HG03469 (cell line): ENCODE measurements at regions not wholly inside any gene's neighbourhood (a gene's known extent, or its start where the extent isn't known, plus 50 kb on each side); places are given as distances from the start of the nearest gene placed in this dataset.
"Not testable (repeated sequence)": the region's sequence is repeated elsewhere in the genome, so short reads cannot be mapped to it uniquely, and the experiment has no call there.

Experiments used
- ATAC-seq: cut with Tn5 transposase; IDR thresholded peaks from one replicate; pipeline ENCODE4 v1.9.1; 2021; ENCODE audit warnings: mild to moderate bottlenecking, moderate library complexity, moderate number of reproducible peaks; ENCODE audit not compliant: unreplicated experiment

DNA sequence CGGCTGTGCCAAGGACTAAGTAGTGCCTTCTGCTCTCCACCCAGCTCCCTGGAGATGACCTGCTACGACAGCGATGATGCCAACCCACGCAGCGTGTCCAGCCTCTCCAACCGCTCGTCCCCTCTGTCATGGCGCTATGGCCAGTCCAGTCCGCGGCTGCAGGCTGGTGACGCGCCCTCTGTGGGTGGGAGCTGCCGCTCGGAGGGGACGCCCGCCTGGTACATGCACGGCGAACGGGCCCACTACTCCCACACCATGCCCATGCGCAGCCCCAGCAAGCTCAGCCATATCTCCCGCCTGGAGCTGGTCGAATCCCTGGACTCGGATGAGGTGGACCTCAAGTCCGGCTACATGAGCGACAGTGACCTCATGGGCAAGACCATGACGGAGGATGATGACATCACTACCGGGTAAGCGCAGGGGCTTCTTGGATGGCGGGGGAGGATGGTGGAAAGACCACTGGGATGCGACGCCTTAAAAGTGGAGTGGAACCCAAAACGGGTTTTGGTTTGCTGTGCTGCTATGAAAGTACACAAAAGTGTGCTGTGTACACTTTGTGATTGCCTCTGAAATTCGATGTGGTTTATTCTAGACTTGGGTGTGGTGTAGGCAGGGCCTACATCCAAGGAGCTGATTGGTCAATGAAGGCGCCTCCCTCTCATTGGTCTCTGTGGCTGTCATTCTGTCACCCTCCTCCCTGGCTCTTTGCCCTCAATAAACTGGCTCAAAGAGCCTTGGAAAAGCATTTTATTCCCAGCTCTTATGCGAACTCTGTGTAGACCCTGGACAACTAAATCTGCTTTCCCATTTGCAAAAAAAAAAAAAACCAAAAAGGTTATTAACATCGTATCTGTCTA, 110.4 kb upstream of the IPO9 start:
- no peak for ATAC-seq

DNA sequence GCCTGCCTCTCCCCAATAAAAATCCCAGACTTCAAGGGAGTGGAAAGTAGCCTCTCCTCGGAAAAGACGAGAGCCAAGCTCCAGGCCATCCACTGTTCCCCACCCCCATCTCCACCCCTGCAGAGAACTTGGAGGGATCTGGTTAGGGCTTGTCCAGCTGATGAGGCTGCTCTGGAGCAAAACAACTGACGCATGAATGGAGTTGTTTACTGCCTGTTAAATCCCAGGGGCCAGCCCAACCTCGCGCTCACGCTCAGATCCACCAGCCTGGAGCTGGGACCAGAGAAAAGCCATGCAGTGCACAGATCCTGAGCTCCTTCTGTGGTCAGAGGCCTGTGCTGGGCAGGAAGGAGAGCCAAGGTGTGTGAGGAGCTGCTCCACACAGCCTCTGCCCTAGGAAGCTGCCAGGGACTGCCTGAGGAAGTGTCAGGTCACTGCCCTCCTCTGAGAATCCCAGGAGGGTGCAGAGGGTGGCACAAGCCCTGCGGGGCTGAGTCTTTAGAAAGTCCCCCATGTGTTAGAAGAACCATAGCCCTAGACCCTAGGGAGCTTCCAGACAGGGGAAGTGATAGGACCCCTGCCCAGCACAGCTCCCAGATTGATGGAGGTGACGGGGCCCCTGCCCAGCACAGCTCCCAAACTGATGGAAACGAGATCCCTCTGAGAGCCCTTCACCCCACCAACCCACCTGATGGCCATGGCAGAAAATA, 109.0 kb upstream of the IPO9 start:
- no peak for ATAC-seq

DNA sequence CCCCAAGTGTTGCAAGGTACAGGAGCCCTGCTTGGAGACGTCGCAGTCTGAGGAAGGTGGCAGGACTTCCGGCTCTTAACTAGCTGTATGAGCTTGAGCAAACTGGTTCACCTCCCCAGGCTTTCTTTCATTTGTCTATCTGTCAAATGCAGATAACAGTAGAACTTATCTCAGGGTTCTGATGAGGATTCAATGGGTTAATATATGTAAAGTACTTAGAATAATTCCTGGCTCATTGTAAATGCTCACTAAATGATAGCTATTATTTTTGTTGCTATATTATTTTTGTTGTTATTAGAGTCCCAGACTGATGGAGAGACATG, 108.5 kb upstream of the IPO9 start:
- ATAC-seq: no peak

DNA sequence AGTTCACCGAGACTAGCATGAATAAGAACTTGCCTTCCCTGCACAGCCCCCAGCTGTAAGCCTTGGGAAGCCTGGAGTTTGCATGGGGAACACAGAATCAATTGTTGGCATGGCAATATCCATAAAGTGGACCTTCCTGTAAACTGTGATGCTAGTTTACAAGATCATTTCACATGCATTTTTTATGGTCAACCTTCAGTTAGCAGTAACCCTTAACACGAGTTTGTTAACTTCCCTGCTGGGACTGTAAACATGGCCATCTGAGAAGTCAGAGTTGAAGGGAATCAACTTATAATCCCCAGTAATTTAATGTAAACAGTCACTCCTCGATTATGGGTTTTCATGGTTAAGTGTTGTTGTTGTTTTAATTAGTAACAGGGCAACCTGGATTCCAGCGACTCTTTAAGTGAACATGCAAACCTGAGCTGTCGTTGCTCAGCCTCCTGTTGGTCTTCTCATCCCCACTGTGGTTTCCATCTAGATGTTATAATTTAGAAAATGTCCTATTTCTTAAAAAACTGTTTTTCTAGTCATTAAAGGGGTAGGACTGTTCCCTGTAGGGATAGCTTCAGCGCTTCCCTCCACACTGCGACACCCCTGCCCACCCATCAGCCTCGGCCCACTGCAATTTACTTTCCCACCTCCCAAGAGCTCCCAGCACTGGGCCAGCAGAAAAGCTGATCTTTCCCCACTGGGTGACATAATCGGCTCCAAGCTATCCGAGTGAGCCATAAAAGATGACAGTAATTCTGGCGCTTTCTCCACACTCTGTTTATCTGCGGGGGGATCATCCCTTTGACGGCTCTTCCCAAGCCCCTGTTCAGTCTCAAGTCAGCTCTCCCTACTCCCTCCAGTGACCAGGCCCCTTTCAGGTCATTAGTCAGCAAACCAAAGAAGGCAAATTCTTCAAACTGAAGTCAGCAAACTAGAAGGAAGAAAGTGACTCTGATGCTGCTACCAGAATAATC, 107.6 kb upstream of the IPO9 start:
- no peak for ATAC-seq

DNA sequence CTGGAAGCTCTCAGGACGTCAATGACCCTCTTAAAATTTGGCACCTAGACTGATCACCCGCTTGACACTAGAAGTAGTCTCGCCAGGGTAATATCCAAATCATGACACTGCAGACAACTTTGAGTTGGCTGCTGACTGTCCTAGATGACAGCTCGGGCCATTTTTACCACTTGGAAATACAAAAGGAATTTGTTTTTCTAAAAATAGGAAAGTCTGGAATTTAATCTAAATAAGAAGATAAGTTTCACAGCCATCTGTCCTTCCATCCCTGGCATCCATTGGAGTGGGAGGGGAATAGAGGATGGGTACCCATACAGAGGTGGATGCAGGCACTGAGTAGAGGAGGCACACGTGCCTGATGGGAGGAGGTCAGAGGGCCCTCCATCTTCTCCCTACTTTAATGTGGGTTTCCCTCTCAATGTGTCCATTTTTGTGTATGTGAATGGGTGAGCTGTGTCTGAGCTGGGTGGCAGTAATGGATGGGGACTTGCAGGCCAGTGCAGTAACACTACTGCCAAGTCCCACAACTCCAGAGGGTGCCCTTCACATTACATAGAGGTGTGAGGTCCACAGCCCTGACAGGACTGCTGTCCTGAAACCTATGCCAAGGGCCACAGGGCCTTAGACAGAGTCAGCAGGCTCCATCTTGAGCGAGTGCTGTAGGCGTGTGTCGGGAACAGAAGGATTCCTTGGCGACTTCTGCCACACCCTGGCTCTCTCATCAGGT, 104.8 kb upstream of the IPO9 start:
- ATAC-seq: no peak

DNA sequence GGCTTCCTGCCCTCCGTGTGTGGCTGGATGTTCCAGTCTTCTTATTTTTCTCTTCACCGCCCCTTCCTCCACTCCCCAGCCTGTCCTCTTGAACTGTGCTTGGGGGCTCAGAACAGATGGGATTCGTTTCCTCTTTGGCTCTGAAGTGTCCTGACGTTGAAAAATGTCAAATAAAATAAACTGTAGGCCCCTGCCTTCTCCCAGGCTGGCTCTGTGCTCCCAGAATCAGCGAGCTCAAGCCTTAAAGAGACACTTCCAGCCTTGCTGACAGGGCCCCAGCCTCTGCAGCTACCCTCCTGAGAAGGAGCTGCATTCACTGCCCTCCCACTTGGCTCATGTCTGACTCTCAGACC, 104.2 kb upstream of the IPO9 start:
- ATAC-seq: no peak

DNA sequence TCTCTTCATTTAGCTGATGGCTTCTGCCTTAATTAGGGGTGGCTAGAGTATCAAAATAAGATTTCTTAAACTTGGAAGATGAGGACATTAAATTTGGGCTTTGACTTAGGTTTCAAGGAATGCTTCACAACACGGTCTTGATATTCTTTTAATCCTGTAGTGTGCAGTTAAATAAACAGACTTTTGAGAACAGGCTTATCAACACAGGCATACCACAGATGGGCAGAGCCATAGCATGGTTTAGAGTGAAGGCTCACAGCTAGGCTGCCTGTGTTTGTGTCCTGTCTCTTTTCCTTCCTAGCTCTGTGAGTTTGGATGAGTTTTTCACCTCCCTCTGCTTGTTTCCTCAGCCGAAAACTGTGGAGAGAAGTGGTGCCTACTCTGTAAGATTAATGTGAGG, 102.3 kb upstream of the IPO9 start:
- no peak for ATAC-seq

DNA sequence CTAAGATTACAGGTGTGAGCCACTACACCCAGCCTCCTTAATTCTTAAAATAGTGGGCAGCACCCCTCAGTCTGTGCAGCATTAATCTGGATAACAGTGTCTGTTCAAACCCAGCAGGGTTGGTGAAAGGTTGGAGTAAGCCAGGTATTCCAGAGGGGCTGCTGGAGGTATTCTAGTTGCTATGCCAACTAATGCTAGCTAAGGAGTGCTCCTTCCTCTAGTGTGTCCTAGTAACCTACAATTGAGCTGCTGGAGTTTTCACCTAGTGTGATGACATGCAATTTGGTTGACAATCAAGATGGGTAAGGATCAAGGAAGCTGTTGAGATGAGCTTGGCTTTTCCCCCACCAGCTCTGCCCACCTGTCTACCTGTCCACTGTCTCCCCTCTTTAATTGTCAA, 100.2 kb upstream of the IPO9 start:
- no peak for ATAC-seq

DNA sequence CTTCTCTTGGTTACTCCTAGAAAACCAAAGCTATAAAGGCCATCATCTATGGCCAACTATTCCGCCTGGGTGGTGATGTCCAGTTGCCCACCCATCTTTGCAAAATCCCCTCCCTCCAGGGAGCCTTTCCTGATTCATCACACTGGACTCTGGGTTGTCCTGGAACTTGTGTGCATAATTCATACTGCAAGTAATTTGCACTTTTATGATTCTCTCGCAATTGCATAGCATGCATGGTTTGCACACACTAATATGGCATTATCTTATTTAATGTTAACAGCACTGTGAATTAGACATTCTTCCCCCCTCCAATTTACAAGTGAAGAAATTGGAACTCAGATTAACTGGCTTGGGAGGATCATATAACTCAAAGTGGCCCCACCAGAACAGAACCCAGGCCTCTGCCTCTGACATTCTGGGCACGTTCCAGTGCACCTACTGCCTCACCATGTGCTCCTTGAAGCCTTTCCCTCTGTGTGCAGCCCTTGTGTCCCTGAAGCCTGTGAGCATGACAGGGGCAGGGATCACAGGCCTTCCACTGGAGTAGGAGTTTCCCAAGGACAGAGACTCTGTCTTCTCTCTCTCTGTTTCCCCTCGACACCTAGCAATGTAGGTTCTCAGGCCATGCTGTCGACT, 98.9 kb upstream of the IPO9 start:
- no peak for ATAC-seq

DNA sequence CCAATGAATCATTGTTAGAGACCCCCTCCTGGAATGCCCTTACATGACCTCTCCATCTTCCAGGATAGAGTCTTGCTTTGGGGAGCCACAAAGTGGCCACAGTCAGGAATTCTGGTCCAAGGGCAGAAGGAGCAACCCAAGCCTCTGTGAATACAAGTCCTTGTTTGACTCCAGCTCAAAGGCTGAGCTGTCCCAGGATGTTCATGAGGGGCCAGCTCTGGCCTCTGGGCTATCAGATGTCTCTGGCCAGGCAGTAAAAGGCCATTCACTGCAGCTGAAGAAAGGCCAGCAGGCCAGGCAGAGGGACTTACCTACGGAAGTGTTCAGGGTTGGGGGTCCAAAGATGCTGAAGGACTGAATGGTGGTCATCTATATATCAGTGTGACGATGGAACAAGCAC, 98.3 kb upstream of the IPO9 start:
- no peak for ATAC-seq

DNA sequence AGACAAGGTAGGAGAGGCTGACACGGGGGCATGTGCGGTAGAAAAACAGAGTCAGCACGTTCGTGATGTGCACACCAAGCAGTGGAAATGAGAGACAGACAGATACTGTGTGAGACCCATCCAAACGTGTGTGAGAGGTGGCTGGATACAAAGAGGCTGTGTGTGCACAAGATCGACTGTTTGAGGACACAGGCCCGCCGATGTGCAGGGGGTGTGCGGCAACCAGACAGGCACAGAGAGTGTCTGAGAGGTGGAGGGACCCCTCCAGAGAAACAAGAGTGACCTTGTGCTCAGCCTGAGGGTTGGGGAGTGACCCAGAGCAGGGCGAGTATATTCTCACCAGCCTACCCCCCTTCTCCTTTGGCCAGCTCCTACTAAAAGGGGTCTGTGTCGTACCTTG, 97.8 kb upstream of the IPO9 start:
- no peak for ATAC-seq

DNA sequence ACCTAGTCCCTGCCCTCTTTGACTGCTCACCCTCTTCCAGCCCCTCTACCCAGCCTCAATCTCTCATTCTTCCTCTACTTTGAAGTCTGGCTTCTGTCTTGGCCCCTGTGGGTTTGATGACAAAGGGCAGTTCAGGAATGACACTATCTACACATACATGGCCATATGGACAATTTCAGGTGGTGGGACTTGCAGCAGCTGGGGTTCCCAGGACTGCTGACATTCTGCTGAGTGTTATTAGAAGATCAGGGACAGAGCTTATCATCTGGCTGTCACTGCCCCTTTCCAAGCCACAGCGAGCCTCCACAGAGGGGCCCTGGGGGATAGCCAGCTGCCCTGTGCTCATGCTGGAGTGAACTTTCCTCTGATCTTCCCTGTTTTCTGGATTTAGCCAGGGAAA, 97.4 kb upstream of the IPO9 start:
- no peak for ATAC-seq

DNA sequence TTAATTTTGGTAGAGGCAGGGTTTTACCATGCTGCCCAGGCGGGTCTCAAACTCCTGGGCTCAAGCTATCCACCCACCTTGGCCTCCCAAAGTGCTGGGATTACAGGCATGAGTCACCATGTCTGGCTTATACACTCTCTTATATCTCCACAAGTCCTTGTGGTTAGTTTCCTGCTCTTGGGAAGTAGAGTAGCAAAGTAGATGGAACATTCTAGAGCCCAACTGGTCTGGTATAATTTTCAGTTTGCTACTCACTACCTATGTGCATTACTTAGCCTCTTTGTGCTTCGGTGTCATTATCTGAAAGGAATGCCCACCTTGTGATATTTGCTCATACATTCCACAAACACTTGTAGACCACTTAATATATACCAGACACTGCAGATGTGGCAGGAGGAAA, 96.6 kb upstream of the IPO9 start:
- ATAC-seq: no peak

DNA sequence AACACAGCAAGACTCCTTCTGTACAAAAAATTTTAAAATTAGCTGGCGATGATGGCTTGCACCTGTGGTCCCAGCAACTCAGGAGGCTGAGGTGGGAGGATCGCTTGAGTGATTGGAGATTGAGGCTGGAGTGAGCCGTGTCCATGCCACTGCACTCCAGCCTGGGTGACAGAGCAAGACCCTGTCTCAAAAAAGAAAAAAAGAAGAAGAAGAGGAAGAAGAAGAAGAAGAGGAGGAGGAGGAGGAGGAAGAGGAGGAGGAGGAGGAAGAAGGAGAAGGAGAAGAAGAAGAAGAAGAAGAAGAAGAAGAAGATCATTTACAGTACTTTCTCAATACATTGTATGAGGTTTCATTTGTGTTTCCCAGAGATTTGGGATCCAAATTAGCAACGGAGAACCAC, 94.7 kb upstream of the IPO9 start:
- not testable (repeated sequence) for ATAC-seq

DNA sequence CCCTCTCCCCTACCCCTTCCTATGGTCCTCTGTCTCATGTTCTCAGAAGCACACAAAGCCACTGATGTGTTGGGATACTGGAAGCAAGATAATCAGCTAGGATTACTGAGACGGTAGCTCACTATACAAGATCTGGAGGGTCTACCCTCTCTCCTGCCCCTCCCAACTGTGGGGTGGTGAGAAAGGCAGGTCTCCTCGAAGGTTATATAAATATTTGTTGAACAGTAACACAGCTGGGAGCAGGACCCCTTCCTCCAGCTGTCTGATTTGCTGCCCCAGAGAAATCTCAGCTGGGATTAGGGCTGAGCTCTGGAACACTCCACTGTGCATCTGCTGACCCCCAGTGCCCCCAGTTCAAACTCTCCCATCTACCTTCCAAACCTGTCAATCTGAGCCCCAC, 94.2 kb upstream of the IPO9 start:
- ATAC-seq: no peak

DNA sequence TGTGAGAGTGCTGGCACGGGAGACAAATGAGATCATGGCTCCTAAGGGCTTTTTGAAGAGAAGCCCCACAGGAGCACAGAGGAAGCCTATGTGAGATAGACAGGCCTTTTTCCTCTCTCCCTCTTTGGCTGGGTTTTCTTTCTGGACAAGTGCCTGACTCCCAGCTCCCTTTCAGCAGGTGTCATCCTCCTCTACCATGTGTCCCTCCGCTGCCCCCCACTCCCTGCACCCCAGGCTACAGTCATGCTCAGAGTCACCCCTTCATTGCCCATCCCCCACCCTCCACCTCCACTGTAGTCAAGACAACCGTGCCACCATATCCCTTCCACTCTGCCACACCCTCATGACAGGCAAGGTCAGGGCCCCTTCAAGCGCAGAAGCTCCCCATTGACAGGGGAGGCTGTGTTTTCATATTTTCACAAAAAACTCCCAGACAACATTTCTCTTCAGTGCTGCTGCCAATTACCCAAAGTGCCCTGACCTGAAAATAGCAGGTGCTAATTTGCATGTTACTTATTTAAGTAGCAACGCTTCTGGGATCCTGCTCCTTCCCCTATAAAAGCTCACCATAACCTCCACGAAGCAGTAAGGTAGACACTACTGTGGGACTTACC, 92.1 kb upstream of the IPO9 start:
- ATAC-seq: no peak

DNA sequence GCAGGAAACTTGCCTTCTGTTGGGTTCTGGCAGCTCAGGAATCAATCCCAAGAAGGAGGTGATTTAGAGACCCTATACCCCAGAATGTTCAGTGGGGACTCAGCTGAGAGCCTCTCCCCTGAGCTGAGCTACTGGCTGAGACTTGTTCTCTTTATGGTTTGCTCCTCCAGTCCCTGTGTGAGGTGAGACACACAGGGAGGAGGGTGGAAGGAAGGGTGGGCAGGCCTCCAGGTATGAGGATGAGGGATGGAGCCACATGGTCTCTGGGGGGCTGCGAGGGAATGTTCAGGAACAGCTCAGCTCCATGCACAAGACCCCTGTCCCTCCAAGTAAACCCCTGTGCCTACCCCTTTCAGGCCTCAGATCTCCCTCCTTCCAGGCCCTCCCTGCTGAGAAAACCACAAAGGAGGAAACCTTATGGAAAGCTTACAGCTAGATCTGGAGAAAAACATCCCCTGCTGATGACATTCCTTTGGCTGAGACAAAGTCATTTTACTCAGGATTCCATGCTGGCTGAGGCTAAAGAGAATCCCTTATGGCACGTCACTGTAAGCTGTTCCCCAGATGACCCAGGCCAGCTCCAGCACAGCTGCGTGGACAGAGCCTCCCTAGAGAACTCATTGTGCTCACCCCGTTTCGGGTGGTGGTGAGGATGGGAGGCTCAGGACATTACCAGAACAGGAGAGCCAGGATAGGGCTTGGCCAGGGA, 91.5 kb upstream of the IPO9 start:
- ATAC-seq: no peak

DNA sequence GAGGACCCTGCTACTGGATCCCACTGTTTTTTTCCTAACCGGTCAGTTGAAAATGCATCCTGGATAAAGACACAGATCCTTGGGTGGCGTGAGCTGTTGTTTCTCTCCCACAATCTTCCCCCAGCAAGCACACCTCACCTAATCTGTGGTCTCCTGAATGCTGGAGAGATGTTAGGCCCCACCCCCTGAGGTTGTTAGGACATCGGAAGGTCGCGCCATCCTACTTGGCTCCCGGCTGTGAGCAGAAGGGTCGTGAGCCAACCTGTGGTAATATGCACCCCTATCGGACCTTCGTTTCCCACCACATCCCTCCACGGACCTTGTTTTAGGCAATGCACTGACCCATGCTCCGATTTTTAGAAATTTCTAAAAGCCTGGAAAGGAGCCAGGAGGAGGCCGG, 89.9 kb upstream of the IPO9 start:
- no peak for ATAC-seq

DNA sequence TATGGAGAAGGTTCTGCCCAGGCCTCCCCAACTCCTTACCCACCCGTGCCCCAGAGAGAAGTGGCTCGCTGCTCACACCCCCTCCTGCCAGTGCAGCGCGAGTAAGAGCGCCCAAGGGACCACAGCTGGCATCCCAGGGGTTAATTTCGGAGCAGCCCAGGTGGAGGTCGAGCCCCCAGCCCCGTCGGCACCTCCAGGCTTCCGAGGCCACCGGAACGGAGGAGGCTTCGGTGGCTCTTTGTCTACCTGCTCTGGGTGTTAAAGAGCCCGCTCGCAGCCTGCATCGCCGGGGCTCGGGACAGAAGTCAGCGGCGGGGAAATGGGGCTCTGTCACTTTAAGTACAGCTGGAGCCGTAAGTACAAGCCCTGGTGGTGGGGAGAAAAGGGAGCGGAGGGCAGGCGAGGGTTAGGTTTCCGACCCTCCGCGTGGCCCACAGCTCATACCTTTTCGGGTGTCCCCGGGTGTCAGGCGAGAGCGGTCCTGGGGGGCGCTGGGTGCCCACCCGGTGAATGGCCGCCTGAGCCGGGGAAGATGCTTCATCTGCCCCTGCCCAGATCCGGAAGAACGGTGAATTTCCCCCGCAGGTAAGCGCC, 89.4 kb upstream of the IPO9 start:
- no peak for ATAC-seq
